Fibroblast of peridontal ligament (primary cell): ENCODE measurements at regions not wholly inside any gene's neighbourhood (a gene's known extent, or its start where the extent isn't known, plus 50 kb on each side); places are given as distances from the start of the nearest gene placed in this dataset.
A peak's percentile ranks its signal among the peaks of the same experiment; 100 is the strongest.

Experiments used
- DNase-seq: peaks from one replicate; pipeline ENCODE4 v3.0.0-alpha.2; 2010; ENCODE audit errors: extremely low read depth

DNA sequence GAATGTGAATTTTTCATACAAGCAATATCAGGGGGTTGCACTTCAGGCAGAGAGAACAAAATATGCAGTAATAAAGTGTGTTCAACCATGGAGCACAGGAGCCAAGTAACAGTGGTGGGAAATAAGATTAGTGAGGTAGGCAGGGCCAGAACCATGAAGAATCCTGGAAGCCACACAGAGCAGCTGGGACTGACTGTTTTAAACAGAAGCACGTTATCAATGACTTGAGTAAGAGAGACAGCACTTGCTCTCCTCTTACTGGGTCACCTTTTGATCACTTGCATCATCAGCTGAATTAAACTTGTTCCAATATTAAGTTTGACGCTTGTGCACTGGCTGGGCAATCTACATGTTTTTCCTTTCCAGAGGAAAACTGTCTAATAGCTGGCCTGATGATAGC, 238.5 kb downstream of the TBX18 start:
- no peak for DNase-seq

DNA sequence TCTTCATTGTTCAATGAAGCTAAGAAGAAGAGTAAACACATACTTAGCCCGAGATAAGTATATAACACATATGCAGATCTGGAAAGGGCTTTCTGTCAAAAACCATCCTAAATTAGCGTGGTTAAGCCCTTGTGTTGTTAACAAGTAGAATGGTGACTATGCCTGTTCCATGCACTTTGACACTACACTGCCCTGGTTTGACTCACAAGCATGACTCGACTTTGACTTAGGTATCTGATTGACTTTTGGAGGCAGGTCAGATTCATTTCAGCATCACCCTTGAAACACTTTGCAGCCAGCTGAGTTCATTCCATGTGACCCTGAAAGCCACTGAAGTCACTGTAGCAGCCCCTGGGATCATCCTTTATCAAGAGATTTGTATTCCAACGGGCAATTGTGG, 239.8 kb downstream of the TBX18 start:
- no peak for DNase-seq

DNA sequence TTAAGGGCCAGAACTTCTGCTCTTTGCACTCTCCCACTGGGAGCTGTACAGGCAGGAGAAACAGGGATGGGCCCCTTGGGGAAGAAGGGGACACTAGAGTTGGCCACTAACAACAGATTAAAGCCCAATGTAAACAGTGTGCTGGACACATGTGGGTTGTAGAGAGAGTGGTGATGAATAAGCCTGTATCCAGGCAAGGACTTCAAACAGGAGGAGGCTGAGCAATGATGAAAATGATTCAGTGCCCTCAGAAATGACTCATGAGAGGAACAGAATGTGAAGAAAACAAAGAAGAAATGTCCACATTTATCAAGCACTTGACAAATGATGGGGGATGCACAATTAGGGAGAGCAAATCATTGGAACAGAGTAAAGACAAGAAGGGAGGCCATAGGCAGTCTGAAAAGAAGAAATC, 242.3 kb downstream of the TBX18 start:
- DNase-seq: peak; percentile 79

GRCh38 chr6:84521511-84521910, 242.9 kb downstream of the TBX18 start:
- no peak for DNase-seq

DNA sequence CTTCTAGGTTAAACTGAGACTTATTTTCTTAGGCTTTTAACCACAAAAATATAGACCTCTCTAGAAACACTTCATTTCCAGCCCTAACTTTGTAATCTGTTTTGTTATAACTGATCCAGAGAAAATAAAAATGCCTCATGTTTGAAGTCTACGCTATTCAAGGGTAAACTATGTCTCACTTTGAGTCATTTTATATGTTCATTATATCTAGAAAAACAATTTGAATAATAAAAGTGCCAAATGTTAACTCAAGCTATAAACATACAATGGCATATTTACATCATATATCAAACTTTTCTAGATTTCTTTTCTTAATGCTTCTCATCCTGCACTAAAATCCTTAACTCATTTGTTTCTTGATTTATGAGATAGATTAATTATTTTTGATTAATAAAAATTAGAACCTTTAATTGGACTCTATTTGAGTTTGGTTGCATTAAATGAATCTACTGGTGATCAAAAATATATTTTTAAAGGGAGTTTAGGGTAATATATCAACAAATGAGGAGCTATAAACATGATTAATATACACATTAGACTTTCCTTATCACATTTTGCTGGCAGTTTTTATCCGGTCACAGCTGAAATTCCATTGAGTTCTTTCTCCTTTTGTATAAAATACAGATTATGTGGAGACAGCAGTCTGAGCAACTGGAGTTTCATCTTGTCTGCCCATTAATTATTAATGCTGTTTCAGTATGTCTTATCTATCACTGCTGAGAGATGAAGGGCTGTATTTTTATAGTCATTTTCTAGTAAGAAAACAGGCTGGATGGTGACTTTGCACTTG, 246.5 kb downstream of the TBX18 start:
- DNase-seq: no peak

DNA sequence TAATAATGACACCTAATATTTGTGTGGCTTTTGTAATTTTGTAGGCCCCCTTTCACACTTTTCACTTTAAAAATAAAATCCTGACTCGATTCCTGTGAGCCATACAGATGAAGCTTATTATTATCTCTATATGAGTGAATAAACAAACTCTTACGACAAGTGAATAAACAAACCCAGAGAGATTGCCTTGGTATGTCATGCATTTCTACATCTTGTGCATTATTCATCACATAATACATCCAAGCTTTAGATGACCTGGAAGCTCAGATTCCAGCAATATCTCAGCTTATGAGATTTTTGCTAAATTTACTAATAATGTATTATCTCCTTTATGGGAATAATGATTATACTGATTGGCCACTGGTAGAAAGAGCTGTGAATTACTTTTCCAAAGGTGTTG, 248.2 kb downstream of the TBX18 start:
- no peak for DNase-seq

DNA sequence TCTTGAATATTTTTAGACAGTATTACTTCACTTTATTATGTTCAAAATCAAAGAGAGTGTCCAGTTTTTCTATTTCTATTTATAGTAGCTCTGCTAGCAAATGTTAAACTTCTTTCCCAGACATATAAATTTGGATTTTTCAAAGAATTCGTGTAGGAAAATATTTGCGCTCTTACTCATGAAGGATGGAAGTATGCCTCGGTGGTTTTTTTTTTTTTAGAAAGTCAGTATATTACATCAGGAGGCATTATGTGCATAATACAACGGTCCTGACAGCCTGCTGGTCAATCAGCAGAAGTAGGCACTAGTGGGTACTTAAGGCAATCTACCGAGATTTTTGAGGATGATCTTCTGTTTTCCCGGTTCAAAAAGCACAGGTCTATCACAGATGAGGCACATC, 249.3 kb downstream of the TBX18 start:
- no peak for DNase-seq

DNA sequence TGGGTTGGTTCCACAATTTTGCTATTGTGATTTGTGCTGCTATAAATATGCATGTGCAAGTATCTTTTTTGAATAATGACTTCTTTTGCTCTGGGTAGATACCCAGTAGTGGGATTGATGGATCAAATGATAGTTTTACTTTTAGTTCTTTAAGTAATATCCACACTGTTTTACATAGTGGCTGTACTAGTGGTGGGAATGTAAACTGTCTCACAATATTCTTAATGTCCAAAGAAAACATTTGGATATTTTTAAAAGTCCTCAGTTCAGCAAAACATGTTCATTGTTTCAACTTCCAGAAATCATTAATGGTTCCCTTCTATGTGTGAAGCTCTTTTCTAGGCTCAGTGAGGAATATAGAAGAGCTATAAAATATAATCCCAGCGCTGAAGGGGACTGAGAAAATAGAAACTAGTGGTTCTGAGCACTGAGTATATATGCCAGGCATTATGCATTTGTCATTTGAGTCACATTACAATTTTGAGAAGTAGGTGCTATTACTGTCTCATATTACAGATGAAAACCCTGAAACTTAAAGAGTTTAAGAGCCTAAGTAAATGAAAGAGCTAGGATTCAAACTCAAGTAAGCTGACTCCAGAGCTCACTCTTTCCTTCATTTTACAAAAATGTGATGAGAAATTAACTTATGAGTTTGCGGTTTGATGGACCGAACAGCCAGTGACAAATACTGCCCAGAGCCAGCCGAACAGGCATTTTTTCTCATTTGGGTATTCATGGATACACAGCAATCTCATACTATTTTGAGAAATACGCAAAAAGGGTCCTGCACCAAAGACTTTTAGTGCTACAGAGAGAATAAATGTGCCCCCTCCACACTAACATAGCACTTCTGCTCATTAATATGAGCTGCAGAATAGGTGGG, 250.1 kb downstream of the TBX18 start:
- DNase-seq: no peak

GRCh38 chr6:84512391-84512790, 252.0 kb downstream of the TBX18 start:
- DNase-seq: peak; percentile 43

GRCh38 chr6:84511929-84512328, 252.5 kb downstream of the TBX18 start:
- DNase-seq: no peak

DNA sequence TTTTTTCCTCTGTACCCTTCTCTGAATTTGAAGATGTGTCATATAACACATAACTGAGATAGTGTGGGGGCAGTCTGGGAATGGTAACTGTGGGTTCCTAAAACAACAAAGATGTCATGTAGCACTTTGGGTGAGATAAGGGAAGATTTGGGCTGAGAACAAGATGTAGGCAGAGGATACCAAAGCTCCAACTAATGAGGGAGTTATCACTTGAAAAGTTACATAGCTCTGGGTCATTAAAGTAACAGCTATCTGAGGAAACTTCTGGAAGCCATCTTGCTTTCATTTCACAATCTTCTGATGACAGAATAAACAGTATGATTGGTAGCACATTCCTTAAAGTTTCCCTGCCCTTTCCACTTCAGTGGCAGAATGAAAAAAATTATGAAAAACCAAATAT, 255.4 kb downstream of the TBX18 start:
- peak; percentile 68 for DNase-seq

- no peak for DNase-seq
Observed at GRCh38 chr6:84508334-84508733, 256.1 kb downstream of the TBX18 start.

- DNase-seq: no peak
Observed at GRCh38 chr6:84504025-84504424, 260.4 kb downstream of the TBX18 start.

- DNase-seq: no peak
Observed at GRCh38 chr6:84501315-84501714, 263.1 kb downstream of the TBX18 start.

GRCh38 chr6:84500726-84501125, 263.7 kb downstream of the TBX18 start:
- DNase-seq: no peak

DNA sequence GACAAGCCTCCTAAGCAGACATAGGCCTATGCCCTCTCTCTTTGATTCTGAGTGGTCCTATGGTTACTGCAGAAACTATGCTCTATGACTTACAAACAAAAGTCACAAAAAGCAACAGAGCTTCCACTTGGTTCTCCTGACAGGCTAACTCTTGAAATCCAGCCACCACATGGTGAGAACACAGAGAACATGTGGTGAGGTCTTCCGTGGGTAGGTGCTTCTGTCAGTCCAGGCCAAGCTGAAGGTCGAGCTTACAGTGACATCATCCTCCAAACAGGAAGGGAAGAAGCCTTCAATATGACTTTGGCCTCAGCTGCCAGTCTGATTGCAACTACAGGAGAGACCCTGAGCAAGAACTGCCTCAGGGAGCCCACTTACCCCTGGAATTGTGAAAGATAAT, 265.5 kb downstream of the TBX18 start:
- DNase-seq: no peak

DNA sequence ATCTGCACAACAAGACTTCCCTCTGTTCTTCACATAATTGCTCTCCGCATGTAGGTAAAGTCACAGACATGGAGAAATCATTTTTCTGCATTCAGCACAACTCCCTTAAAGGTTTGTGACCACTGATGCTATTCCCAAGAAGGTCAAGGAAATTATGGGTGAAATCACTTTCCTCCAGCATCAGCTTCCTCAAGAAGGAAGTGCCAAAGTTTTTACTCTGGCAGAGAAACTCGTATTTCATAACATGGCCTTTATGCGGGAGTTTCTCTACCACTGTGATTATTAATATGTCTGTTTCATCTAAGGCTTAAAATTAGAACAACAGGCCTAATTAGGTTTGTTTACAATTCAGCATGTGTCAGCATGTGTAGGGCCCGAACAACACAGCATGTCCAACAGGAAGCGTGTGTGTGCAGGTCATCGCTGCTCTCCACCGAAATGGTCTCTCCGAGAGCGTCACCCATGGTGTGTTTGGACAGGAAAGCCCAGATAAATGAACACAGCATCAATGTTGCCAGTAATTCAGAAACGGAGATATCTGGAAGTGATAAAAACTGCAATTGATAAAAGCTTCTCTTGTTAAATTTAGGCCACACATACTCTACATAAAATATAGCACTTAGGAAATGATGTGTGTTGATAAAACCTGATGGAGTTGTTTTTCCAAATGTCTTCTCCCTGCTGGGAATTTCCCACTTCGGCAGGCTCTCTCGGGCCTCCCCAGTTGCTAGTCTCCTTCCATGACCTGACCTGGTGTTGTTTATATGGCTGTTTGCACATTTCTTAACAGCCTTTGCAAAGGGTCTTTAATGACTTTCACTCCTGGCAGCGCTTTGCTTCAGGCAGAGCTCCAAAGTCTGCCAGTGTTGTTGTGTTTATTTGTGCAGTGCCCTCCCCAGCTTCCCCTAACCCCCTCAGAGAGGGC, 265.1 kb upstream of the CEP162 start:
- no peak for DNase-seq

- no peak for DNase-seq
Observed at GRCh38 chr6:84489598-84489997, 262.2 kb upstream of the CEP162 start.

DNA sequence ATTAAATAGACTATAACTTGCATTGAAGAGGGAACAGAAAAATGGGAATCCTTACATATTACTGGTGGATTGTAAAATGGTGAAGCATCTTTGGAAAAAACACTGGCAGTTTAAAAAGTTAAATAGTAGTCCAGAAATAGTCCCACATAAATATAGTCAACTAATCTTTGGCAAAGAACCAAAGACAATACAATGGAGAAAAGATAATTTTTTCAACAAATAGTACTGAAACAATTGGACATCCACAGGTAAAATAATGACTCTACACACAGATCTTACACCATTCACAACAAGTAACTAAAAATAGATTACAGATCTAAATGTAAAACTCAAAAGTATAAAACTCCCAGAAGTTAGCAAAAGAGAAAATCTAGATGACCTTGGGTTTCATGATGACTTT, 259.1 kb upstream of the CEP162 start:
- DNase-seq: no peak

DNA sequence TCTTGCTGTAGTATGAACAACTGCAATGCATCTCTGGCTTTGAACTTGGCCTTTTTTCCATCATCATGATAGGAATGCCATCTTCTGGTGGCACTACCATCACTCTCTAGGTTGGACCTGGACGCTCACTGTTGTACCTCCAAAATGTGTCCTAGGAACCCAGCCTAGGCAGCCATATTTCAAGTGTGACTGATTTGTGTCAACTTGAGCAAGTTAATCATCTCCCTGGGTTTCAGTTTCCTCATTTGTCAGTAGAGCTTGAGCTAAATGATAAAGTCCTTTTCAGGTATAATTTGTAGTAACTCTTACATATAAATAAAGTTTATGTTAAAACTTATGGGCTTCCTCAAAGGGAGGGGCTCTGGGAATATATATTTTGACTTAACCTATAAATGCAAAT, 241.7 kb upstream of the CEP162 start:
- no peak for DNase-seq

DNA sequence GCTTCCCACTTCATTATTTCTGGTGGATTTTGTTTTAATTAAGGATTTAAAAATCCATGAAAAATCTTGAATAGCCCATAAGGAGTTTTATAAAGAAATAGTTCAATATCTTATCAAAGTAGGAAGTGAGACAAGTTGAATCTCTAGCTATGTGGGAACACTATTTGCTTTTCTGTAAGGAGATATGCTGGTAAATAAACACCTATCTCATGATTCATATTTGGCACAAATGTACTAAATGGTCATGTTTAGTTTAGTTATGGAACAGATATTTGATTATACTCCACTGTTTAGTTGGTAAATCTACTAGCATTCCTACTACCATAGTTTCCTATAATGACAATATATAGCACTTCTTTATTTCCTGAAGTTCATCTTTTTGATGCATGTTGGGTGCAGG, 239.9 kb upstream of the CEP162 start:
- DNase-seq: no peak

- DNase-seq: no peak
Observed at GRCh38 chr6:84466511-84466910, 239.1 kb upstream of the CEP162 start.
